Activated naive CD8-positive, alpha-beta T cell treated with anti-CD3 and anti-CD28 coated beads, Interleukin-2, amount 10 ng/mL, durations not matched to agents 7 days and 5 days (primary cell): ENCODE measurements at regions not wholly inside any gene's neighbourhood (a gene's known extent, or its start where the extent isn't known, plus 50 kb on each side); places are given as distances from the start of the nearest gene placed in this dataset.

Experiments used
- ATAC-seq: fragments of 150-1000 bp; cut with Tn5 transposase; one replicate; pipeline ENCODE4 v1.10.0; 2021; ENCODE audit warnings: low read depth, moderate library complexity
- POLR2A ChIA-PET: fragments of 350-600 bp; sonication (Branson Sonifier 250); formaldehyde crosslinking; loops from one replicate; lab custom pipeline; 2021; ENCODE audit warnings: antibody characterized with exemption; lab: Charles Lee
- DNase-seq: peaks from one replicate; pipeline ENCODE4 v3.0.0; 2021
- H3K27ac Mint-ChIP-seq: one replicate; pipeline ENCODE4 v1.8.0; 2022; ENCODE audit warnings: mild to moderate bottlenecking, mixed read lengths
- H3K27me3 Mint-ChIP-seq: one replicate; pipeline ENCODE4 v1.8.0; 2022; ENCODE audit warnings: mild to moderate bottlenecking, moderate library complexity, mixed read lengths
- H3K36me3 Mint-ChIP-seq: one replicate; pipeline ENCODE4 v1.8.0; 2021; ENCODE audit warnings: mild to moderate bottlenecking, mixed read lengths
- H3K4me1 Mint-ChIP-seq: one replicate; pipeline ENCODE4 v1.8.0; 2021; ENCODE audit warnings: mixed read lengths
- H3K4me3 Mint-ChIP-seq: one replicate; pipeline ENCODE4 v1.8.0; 2022; ENCODE audit warnings: mild to moderate bottlenecking, moderate library complexity, mixed read lengths
- H3K9me3 Mint-ChIP-seq: one replicate; pipeline ENCODE4 v1.8.0; 2021; ENCODE audit warnings: mixed read lengths

GRCh38 chr7:12957487-12957886 lies 270.1 kb downstream of the ARL4A start:
- no peaks in the 10 kb centered on the region for H3K4me1 Mint-ChIP-seq
- no peak overlapping the region for H3K27ac Mint-ChIP-seq
- H3K9me3 Mint-ChIP-seq: no peaks in the 10 kb centered on the region
- no peak for ATAC-seq
- POLR2A ChIA-PET: no interaction called here
- DNase-seq: no peak
- H3K4me3 Mint-ChIP-seq: no peak overlapping the region
- H3K36me3 Mint-ChIP-seq: no peaks in the 10 kb centered on the region
- H3K27me3 Mint-ChIP-seq: no peaks in the 10 kb centered on the region

GRCh38 chr7:12961910-12962480 lies 274.6 kb downstream of the ARL4A start:
- no peaks in the 10 kb centered on the region for H3K36me3 Mint-ChIP-seq
- POLR2A ChIA-PET: no interaction called here
- H3K4me3 Mint-ChIP-seq: no peak overlapping the region

GRCh38 chr7:12963435-12963834 lies 276.0 kb downstream of the ARL4A start:
- H3K36me3 Mint-ChIP-seq: no peaks in the 10 kb centered on the region
- H3K27me3 Mint-ChIP-seq: no peaks in the 10 kb centered on the region
- no peaks in the 10 kb centered on the region for H3K4me1 Mint-ChIP-seq
- no peaks in the 10 kb centered on the region for H3K9me3 Mint-ChIP-seq
- H3K27ac Mint-ChIP-seq: no peak overlapping the region
- DNase-seq (no peak), ATAC-seq (no peak)
- POLR2A ChIA-PET: no interaction called here
- H3K4me3 Mint-ChIP-seq: no peak overlapping the region

More at GRCh38 chr7:12961910-12962480, 274.6 kb downstream of the ARL4A start:
- no peak overlapping the region for H3K27ac Mint-ChIP-seq
- no peaks in the 10 kb centered on the region for H3K9me3 Mint-ChIP-seq
- no peak for ATAC-seq
- no peaks in the 10 kb centered on the region for H3K4me1 Mint-ChIP-seq
- DNase-seq: no peak
- H3K27me3 Mint-ChIP-seq: no peaks in the 10 kb centered on the region

GRCh38 chr7:12964836-12965235 lies 277.4 kb downstream of the ARL4A start:
- Mint-ChIP-seq H3K4me3 (no peak overlapping the region), H3K27me3 (no peaks in the 10 kb centered on the region), H3K9me3 (no peaks in the 10 kb centered on the region), H3K4me1 (no peaks in the 10 kb centered on the region), H3K36me3 (no peaks in the 10 kb centered on the region), H3K27ac (no peak overlapping the region)
- DNase-seq: no peak
- no peak for ATAC-seq
- POLR2A ChIA-PET: no interaction called here

- Mint-ChIP-seq H3K36me3 (no peaks in the 10 kb centered on the region), H3K27me3 (no peaks in the 10 kb centered on the region), H3K4me1 (no peaks in the 10 kb centered on the region), H3K9me3 (no peaks in the 10 kb centered on the region), H3K27ac (no peak overlapping the region), H3K4me3 (no peak overlapping the region)
- POLR2A ChIA-PET: no interaction called here
- DNase-seq (no peak), ATAC-seq (no peak)
Measured at GRCh38 chr7:12965767-12966166, 278.3 kb downstream of the ARL4A start.

GRCh38 chr7:12967322-12967721 lies 279.9 kb downstream of the ARL4A start:
- no peaks in the 10 kb centered on the region for H3K36me3 Mint-ChIP-seq
- POLR2A ChIA-PET: no interaction called here
- no peak overlapping the region for H3K27ac Mint-ChIP-seq
- H3K4me3 Mint-ChIP-seq: no peak overlapping the region
- DNase-seq: no peak
- ATAC-seq: no peak
- no peaks in the 10 kb centered on the region for H3K4me1 Mint-ChIP-seq
- H3K27me3 Mint-ChIP-seq: no peaks in the 10 kb centered on the region
- H3K9me3 Mint-ChIP-seq: no peaks in the 10 kb centered on the region

- Mint-ChIP-seq H3K4me1 (no peaks in the 10 kb centered on the region), H3K4me3 (no peak overlapping the region), H3K9me3 (no peaks in the 10 kb centered on the region), H3K27me3 (no peaks in the 10 kb centered on the region), H3K27ac (no peak overlapping the region), H3K36me3 (no peaks in the 10 kb centered on the region)
- POLR2A ChIA-PET: no interaction called here
- DNase-seq (no peak), ATAC-seq (no peak)
Measured at GRCh38 chr7:12968836-12969422, 281.5 kb downstream of the ARL4A start.

GRCh38 chr7:12970626-12971025 lies 283.2 kb downstream of the ARL4A start:
- no peaks in the 10 kb centered on the region for H3K27me3 Mint-ChIP-seq
- POLR2A ChIA-PET: no interaction called here
- no peaks in the 10 kb centered on the region for H3K4me1 Mint-ChIP-seq
- no peaks in the 10 kb centered on the region for H3K9me3 Mint-ChIP-seq
- no peak for DNase-seq
- no peak overlapping the region for H3K27ac Mint-ChIP-seq
- ATAC-seq: no peak
- H3K4me3 Mint-ChIP-seq: no peak overlapping the region
- H3K36me3 Mint-ChIP-seq: no peaks in the 10 kb centered on the region

- POLR2A ChIA-PET: no interaction called here
- ATAC-seq (no peak), DNase-seq (no peak)
- no peak overlapping the region for H3K4me3 Mint-ChIP-seq
- H3K27me3 Mint-ChIP-seq: no peaks in the 10 kb centered on the region
- H3K4me1 Mint-ChIP-seq: no peaks in the 10 kb centered on the region
- no peaks in the 10 kb centered on the region for H3K36me3 Mint-ChIP-seq
- H3K9me3 Mint-ChIP-seq: no peaks in the 10 kb centered on the region
- no peak overlapping the region for H3K27ac Mint-ChIP-seq
Measured at GRCh38 chr7:12974451-12975166, 287.2 kb downstream of the ARL4A start.

GRCh38 chr7:12975412-12975811 lies 288.0 kb downstream of the ARL4A start:
- H3K9me3 Mint-ChIP-seq: no peaks in the 10 kb centered on the region
- H3K27ac Mint-ChIP-seq: no peak overlapping the region
- ATAC-seq (no peak), DNase-seq (no peak)
- POLR2A ChIA-PET: no interaction called here
- H3K27me3 Mint-ChIP-seq: no peaks in the 10 kb centered on the region
- no peaks in the 10 kb centered on the region for H3K36me3 Mint-ChIP-seq
- no peaks in the 10 kb centered on the region for H3K4me1 Mint-ChIP-seq
- no peak overlapping the region for H3K4me3 Mint-ChIP-seq

GRCh38 chr7:12979181-12979580 lies 291.7 kb downstream of the ARL4A start:
- ATAC-seq: no peak
- POLR2A ChIA-PET: no interaction called here
- H3K4me3 Mint-ChIP-seq: no peak overlapping the region
- no peaks in the 10 kb centered on the region for H3K4me1 Mint-ChIP-seq
- no peak overlapping the region for H3K27ac Mint-ChIP-seq
- no peaks in the 10 kb centered on the region for H3K9me3 Mint-ChIP-seq
- H3K36me3 Mint-ChIP-seq: no peaks in the 10 kb centered on the region
- DNase-seq: no peak
- H3K27me3 Mint-ChIP-seq: no peaks in the 10 kb centered on the region

- H3K36me3 Mint-ChIP-seq: no peaks in the 10 kb centered on the region
- no peak overlapping the region for H3K4me3 Mint-ChIP-seq
- H3K4me1 Mint-ChIP-seq: no peaks in the 10 kb centered on the region
- no peaks in the 10 kb centered on the region for H3K27me3 Mint-ChIP-seq
- H3K9me3 Mint-ChIP-seq: no peaks in the 10 kb centered on the region
- POLR2A ChIA-PET: no interaction called here
- H3K27ac Mint-ChIP-seq: no peak overlapping the region
- no peak for ATAC-seq
- DNase-seq: no peak
Measured at GRCh38 chr7:12982178-12982577, 294.7 kb downstream of the ARL4A start.

GRCh38 chr7:12984117-12984516 lies 296.7 kb downstream of the ARL4A start:
- DNase-seq: no peak
- no peaks in the 10 kb centered on the region for H3K36me3 Mint-ChIP-seq
- H3K9me3 Mint-ChIP-seq: no peaks in the 10 kb centered on the region
- H3K27me3 Mint-ChIP-seq: no peaks in the 10 kb centered on the region
- no peaks in the 10 kb centered on the region for H3K4me1 Mint-ChIP-seq
- no peak overlapping the region for H3K27ac Mint-ChIP-seq
- POLR2A ChIA-PET: no interaction called here
- H3K4me3 Mint-ChIP-seq: no peak overlapping the region
- no peak for ATAC-seq

GRCh38 chr7:12985228-12985627 lies 297.8 kb downstream of the ARL4A start:
- Mint-ChIP-seq H3K27ac (no peak overlapping the region), H3K27me3 (no peaks in the 10 kb centered on the region), H3K9me3 (no peaks in the 10 kb centered on the region), H3K36me3 (no peaks in the 10 kb centered on the region), H3K4me3 (no peak overlapping the region), H3K4me1 (no peaks in the 10 kb centered on the region)
- POLR2A ChIA-PET: no interaction called here
- ATAC-seq (no peak), DNase-seq (no peak)
